ENCODE measurements at regions not wholly inside any gene's neighbourhood (a gene's known extent, or its start where the extent isn't known, plus 50 kb on each side); places are given as distances from the start of the nearest gene placed in this dataset.

DNA sequence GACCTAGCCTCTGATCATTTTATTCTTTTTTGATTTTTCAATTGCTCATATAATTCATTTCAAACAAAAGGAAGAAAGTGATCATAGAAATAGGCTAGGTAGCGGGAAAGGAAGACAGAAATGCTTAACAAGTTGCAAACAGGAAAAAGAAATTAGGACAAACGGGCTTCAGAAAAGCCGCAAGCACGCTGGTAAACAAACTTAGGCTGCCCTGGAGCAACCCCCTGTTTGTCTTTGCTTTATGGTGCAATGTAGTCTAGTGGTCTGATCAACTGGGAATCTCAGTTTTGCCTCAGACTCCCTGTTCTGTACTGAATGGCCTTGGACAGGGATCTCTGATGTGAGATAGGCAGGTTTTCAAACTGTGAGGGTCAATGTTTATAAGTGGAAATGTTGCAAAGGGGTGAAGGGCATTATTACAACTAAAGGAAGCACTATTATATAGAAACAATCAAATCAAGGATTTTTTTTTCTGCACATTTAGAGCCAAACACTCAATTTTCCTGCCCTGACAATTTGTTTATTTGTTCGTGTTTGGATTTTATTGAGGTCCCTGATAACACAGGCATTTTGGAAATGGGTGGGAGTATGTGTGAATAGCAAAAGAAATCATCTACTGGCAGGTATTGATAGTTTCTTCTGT lies 146.8 kb upstream of the NRIP1 start (continued):
- no peak for TF ChIP-seq BCLAF1 (IDR thresholded peaks at IDR 0.05)
- TF ChIP-seq ZNF768 (CRISPR knock-in tag; IDR thresholded peaks at IDR 0.05), result no peak
- no peak for TF ChIP-seq ZNF572 (CRISPR knock-in tag; IDR thresholded peaks at IDR 0.05)
- no peak for TF ChIP-seq ZNF513 (CRISPR knock-in tag; conservative IDR thresholded peaks at IDR 0.05)
- no peak for TF ChIP-seq SRF (IDR thresholded peaks at IDR 0.05; ENCODE audit: low read depth, low read length)
- no peak for TF ChIP-seq ZNF775 (CRISPR knock-in tag; IDR thresholded peaks at IDR 0.05; ENCODE audit: borderline replicate concordance)
- TF ChIP-seq NCOR1 (IDR thresholded peaks at IDR 0.05; ENCODE audit: borderline replicate concordance, low read length), result peak; percentile 97; the same call in 1 of the 2 replicates
- TF ChIP-seq ETV6 (CRISPR knock-in tag; conservative IDR thresholded peaks at IDR 0.05), result peak; percentile 84; the same call in 1 of the 2 replicates
- TF ChIP-seq DMTF1 (CRISPR knock-in tag; IDR thresholded peaks at IDR 0.05), result no peak
- TF ChIP-seq NFRKB (IDR thresholded peaks at IDR 0.05), result no peak
- no peak for TF ChIP-seq ZNF7 (CRISPR knock-in tag; IDR thresholded peaks at IDR 0.05)
- TF ChIP-seq ZNF253 (CRISPR knock-in tag; IDR thresholded peaks at IDR 0.05; ENCODE audit: borderline replicate concordance), result no peak
- TF ChIP-seq ZMYM4 (CRISPR knock-in tag; IDR thresholded peaks at IDR 0.05), result peak; percentile 96
- no peak for TF ChIP-seq LRRFIP1 (CRISPR knock-in tag; conservative IDR thresholded peaks at IDR 0.05)
- peak; percentile 84 for TF ChIP-seq HDAC1 (CRISPR knock-in tag; IDR thresholded peaks at IDR 0.05)
- TF ChIP-seq ZNF350 (CRISPR knock-in tag; IDR thresholded peaks at IDR 0.05; ENCODE audit: borderline replicate concordance, low read depth), result no peak
- TF ChIP-seq NR2F6 (IDR thresholded peaks at IDR 0.05), result peak; percentile 97
- peak; percentile 95 for TF ChIP-seq NR2F6 (CRISPR knock-in tag; IDR thresholded peaks at IDR 0.05)
- TF ChIP-seq, protein P1, sequence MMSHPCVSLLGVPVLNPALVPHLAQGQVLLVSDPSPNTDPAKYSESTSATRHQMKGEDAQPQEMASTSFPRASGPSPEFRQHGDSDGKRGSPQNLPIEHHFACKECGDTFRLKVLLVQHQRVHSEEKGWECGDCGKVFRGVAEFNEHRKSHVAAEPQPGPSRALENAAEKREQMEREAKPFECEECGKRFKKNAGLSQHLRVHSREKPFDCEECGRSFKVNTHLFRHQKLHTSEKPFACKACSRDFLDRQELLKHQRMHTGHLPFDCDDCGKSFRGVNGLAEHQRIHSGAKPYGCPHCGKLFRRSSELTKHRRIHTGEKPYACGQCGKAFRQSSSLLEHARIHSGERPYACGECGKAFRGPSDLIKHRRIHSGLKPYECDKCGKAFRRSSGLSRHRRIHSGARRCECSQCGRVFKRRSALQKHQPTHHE (CRISPR knock-in tag; IDR thresholded peaks at IDR 0.05; ENCODE audit: borderline replicate concordance), result no peak
- TF ChIP-seq ZNF44 (CRISPR knock-in tag; IDR thresholded peaks at IDR 0.05), result no peak
- no peak for TF ChIP-seq GLI4 (CRISPR knock-in tag; IDR thresholded peaks at IDR 0.05; ENCODE audit: borderline replicate concordance)
- TF ChIP-seq MIXL1 (CRISPR knock-in tag; IDR thresholded peaks at IDR 0.05), result peak; percentile 93
